Effector CD4-positive, alpha-beta T cell (primary cell): ENCODE measurements at regions not wholly inside any gene's neighbourhood (a gene's known extent, or its start where the extent isn't known, plus 50 kb on each side); places are given as distances from the start of the nearest gene placed in this dataset.
"Not testable (repeated sequence)": the region's sequence is repeated elsewhere in the genome, so short reads cannot be mapped to it uniquely, and the experiment has no call there.

Experiments used
- DNase-seq: peaks from one replicate; pipeline ENCODE4 v3.0.0-alpha.2; 2020

- no peak for DNase-seq
These were observed 290.7 kb upstream of the CTNNB1 start for GRCh38 chr3:40908612-40909011.

GRCh38 chr3:40911264-40911663 is 288.0 kb upstream of the CTNNB1 start:
- DNase-seq, result no peak

- no peak for DNase-seq
These were observed 287.4 kb upstream of the CTNNB1 start for GRCh38 chr3:40911928-40912327.

GRCh38 chr3:40912461-40912860 is 286.8 kb upstream of the CTNNB1 start:
- DNase-seq, result no peak

- no peak for DNase-seq
These were observed 286.1 kb upstream of the CTNNB1 start for GRCh38 chr3:40913192-40913591.

- DNase-seq, result no peak
These were observed 285.7 kb upstream of the CTNNB1 start for GRCh38 chr3:40913641-40914040.

- no peak for DNase-seq
These were observed 284.8 kb upstream of the CTNNB1 start for GRCh38 chr3:40914475-40914874.

- no peak for DNase-seq
These were observed 283.9 kb upstream of the CTNNB1 start for GRCh38 chr3:40915346-40915865.

GRCh38 chr3:40920041-40920440 is 279.3 kb upstream of the CTNNB1 start:
- DNase-seq, result no peak

- no peak for DNase-seq
These were observed 278.1 kb upstream of the CTNNB1 start for GRCh38 chr3:40921251-40921650.

GRCh38 chr3:40923143-40923542 is 276.2 kb upstream of the CTNNB1 start:
- DNase-seq, result no peak

GRCh38 chr3:40923651-40924050 is 275.7 kb upstream of the CTNNB1 start:
- no peak for DNase-seq

- DNase-seq, result no peak
These were observed 274.7 kb upstream of the CTNNB1 start for GRCh38 chr3:40924559-40925141.

- DNase-seq, result no peak
These were observed 274.1 kb upstream of the CTNNB1 start for GRCh38 chr3:40925231-40925630.

GRCh38 chr3:40930131-40930538 is 269.2 kb upstream of the CTNNB1 start:
- DNase-seq, result no peak

- no peak for DNase-seq
These were observed 268.5 kb upstream of the CTNNB1 start for GRCh38 chr3:40930756-40931155.

GRCh38 chr3:40938591-40938990 is 260.7 kb upstream of the CTNNB1 start:
- DNase-seq, result no peak

GRCh38 chr3:40939030-40939740 is 260.1 kb upstream of the CTNNB1 start:
- DNase-seq, result no peak

- no peak for DNase-seq
These were observed 259.6 kb upstream of the CTNNB1 start for GRCh38 chr3:40939741-40940130.

- DNase-seq, result no peak
These were observed 258.7 kb upstream of the CTNNB1 start for GRCh38 chr3:40940651-40941050.

- DNase-seq, result not testable (repeated sequence)
These were observed 252.3 kb upstream of the CTNNB1 start for GRCh38 chr3:40947022-40947421.

- not testable (repeated sequence) for DNase-seq
These were observed 250.0 kb upstream of the CTNNB1 start for GRCh38 chr3:40949347-40949746.

- no peak for DNase-seq
These were observed 247.7 kb upstream of the CTNNB1 start for GRCh38 chr3:40951636-40952035.

GRCh38 chr3:40961104-40961857 is 238.0 kb upstream of the CTNNB1 start:
- no peak for DNase-seq
